ENCODE measurements at regions not wholly inside any gene's neighbourhood (a gene's known extent, or its start where the extent isn't known, plus 50 kb on each side); places are given as distances from the start of the nearest gene placed in this dataset.

DNA sequence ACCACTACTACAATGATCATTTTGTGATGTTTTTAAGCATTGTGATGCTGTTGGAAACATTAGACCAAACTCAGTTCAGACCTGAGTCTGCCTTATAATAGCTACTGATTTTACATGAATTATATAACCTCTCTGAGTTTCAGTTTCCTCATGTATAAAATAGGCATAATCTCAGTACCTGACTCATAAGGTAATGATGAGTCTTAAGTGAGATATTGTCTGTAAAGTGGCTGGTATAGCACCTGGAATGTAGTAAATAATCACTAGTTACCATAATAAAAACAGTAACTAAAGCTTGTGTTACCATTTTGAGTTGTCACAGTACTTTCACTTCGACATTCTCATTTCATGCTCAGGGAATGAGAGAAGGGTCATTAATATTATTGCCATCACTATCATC lies 381.5 kb upstream of the SALL1 start:
- no TSS peak for BruUV-seq (replicated peaks)
- H3K4me3 ChIP-seq (replicated peaks in 1 of 3; ENCODE audit: insufficient read depth in 1 of 3, low read depth in 2 of 3, low read length in 3 of 3): no peak overlapping the region
- H3K9ac ChIP-seq (ENCODE audit: insufficient read depth, low read depth, low read length): no peak overlapping the region
- ChIA-PET CTCF (ENCODE audit: low intra/inter-chr PET ratio, low total read pairs) (no interaction called here), POLR2A (no interaction called here)
- H3K27me3 ChIP-seq (ENCODE audit: control insufficient read depth in 1 of 2, insufficient read depth in 2 of 2, low read length in 2 of 2): no peaks in the 10 kb centered on the region
- H3K4me2 ChIP-seq (ENCODE audit: low read depth, low read length): no peak overlapping the region
- FAIRE-seq (no peak), ATAC-seq (no peak), DNase-seq (ENCODE audit: low spot score) (no peak)
- no peaks in the 10 kb centered on the region for H3K79me2 ChIP-seq (ENCODE audit: insufficient read depth, low read length)
- intact Hi-C loops (cut with micrococcal nuclease; ENCODE audit: unreplicated experiment) (no loop called here), in situ Hi-C loops (cut with HindIII; ENCODE audit: extremely low pct_ligation_motif_present, low pct_unique_long_range_greater_than_20kb) (no loop called here)
- H3K36me3 ChIP-seq (replicated peaks in 1 of 2; ENCODE audit: control insufficient read depth in 1 of 2, insufficient read depth in 2 of 2, low read length in 2 of 2): no peaks in the 10 kb centered on the region
- H3K9me3 ChIP-seq (ENCODE audit: low read length): no peaks in the 10 kb centered on the region
- H3K27ac ChIP-seq (ENCODE audit: extremely low read length, insufficient read depth, low read length): no peak overlapping the region
- no peaks in the 10 kb centered on the region for H3K4me1 ChIP-seq (ENCODE audit: insufficient read depth, low read length)
- 0% methylated on average over 1 of the region's 1 CpG for WGBS (ENCODE audit: low lambda C conversion rate)
- no peaks in the 10 kb centered on the region for H4K20me1 ChIP-seq (ENCODE audit: insufficient read depth, low read length)
- H2AFZ ChIP-seq (ENCODE audit: low read length): no peak overlapping the region
- TF ChIP-seq, protein P1, sequence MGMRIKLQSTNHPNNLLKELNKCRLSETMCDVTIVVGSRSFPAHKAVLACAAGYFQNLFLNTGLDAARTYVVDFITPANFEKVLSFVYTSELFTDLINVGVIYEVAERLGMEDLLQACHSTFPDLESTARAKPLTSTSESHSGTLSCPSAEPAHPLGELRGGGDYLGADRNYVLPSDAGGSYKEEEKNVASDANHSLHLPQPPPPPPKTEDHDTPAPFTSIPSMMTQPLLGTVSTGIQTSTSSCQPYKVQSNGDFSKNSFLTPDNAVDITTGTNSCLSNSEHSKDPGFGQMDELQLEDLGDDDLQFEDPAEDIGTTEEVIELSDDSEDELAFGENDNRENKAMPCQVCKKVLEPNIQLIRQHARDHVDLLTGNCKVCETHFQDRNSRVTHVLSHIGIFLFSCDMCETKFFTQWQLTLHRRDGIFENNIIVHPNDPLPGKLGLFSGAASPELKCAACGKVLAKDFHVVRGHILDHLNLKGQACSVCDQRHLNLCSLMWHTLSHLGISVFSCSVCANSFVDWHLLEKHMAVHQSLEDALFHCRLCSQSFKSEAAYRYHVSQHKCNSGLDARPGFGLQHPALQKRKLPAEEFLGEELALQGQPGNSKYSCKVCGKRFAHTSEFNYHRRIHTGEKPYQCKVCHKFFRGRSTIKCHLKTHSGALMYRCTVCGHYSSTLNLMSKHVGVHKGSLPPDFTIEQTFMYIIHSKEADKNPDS (CRISPR knock-in tag; IDR thresholded peaks at IDR 0.05): no peak
- TF ChIP-seq NFKBIZ (CRISPR knock-in tag; IDR thresholded peaks at IDR 0.05): no peak
- no peak for TF ChIP-seq SALL1 (CRISPR knock-in tag; IDR thresholded peaks at IDR 0.05)
- TF ChIP-seq, protein P2, sequence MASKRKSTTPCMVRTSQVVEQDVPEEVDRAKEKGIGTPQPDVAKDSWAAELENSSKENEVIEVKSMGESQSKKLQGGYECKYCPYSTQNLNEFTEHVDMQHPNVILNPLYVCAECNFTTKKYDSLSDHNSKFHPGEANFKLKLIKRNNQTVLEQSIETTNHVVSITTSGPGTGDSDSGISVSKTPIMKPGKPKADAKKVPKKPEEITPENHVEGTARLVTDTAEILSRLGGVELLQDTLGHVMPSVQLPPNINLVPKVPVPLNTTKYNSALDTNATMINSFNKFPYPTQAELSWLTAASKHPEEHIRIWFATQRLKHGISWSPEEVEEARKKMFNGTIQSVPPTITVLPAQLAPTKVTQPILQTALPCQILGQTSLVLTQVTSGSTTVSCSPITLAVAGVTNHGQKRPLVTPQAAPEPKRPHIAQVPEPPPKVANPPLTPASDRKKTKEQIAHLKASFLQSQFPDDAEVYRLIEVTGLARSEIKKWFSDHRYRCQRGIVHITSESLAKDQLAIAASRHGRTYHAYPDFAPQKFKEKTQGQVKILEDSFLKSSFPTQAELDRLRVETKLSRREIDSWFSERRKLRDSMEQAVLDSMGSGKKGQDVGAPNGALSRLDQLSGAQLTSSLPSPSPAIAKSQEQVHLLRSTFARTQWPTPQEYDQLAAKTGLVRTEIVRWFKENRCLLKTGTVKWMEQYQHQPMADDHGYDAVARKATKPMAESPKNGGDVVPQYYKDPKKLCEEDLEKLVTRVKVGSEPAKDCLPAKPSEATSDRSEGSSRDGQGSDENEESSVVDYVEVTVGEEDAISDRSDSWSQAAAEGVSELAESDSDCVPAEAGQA (IDR thresholded peaks at IDR 0.05; ENCODE audit: low read depth): no peak
- TF ChIP-seq, protein P2 (CRISPR knock-in tag; IDR thresholded peaks at IDR 0.05; ENCODE audit: borderline replicate concordance): no peak
- no peak for TF ChIP-seq ZNF674 (CRISPR knock-in tag; IDR thresholded peaks at IDR 0.05; ENCODE audit: low read depth)
- TF ChIP-seq, protein P3, sequence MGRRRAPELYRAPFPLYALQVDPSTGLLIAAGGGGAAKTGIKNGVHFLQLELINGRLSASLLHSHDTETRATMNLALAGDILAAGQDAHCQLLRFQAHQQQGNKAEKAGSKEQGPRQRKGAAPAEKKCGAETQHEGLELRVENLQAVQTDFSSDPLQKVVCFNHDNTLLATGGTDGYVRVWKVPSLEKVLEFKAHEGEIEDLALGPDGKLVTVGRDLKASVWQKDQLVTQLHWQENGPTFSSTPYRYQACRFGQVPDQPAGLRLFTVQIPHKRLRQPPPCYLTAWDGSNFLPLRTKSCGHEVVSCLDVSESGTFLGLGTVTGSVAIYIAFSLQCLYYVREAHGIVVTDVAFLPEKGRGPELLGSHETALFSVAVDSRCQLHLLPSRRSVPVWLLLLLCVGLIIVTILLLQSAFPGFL (CRISPR knock-in tag; IDR thresholded peaks at IDR 0.05): no peak
- TF ChIP-seq, protein P4, sequence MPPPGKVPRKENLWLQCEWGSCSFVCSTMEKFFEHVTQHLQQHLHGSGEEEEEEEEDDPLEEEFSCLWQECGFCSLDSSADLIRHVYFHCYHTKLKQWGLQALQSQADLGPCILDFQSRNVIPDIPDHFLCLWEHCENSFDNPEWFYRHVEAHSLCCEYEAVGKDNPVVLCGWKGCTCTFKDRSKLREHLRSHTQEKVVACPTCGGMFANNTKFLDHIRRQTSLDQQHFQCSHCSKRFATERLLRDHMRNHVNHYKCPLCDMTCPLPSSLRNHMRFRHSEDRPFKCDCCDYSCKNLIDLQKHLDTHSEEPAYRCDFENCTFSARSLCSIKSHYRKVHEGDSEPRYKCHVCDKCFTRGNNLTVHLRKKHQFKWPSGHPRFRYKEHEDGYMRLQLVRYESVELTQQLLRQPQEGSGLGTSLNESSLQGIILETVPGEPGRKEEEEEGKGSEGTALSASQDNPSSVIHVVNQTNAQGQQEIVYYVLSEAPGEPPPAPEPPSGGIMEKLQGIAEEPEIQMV (CRISPR knock-in tag; IDR thresholded peaks at IDR 0.05; ENCODE audit: low read depth): no peak
- TF ChIP-seq ZNF446 (CRISPR knock-in tag; IDR thresholded peaks at IDR 0.05): no peak
- TF ChIP-seq, protein P5, sequence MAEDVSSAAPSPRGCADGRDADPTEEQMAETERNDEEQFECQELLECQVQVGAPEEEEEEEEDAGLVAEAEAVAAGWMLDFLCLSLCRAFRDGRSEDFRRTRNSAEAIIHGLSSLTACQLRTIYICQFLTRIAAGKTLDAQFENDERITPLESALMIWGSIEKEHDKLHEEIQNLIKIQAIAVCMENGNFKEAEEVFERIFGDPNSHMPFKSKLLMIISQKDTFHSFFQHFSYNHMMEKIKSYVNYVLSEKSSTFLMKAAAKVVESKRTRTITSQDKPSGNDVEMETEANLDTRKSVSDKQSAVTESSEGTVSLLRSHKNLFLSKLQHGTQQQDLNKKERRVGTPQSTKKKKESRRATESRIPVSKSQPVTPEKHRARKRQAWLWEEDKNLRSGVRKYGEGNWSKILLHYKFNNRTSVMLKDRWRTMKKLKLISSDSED (CRISPR knock-in tag; IDR thresholded peaks at IDR 0.05): no peak
- TF ChIP-seq THYN1 (CRISPR knock-in tag; IDR thresholded peaks at IDR 0.05; ENCODE audit: borderline replicate concordance, low read depth): no peak
- TF ChIP-seq ZNF333 (CRISPR knock-in tag; IDR thresholded peaks at IDR 0.05; ENCODE audit: borderline replicate concordance): no peak
- no peak for TF ChIP-seq ZNF354B (CRISPR knock-in tag; IDR thresholded peaks at IDR 0.05)
- TF ChIP-seq REXO4 (CRISPR knock-in tag; IDR thresholded peaks at IDR 0.05; ENCODE audit: borderline replicate concordance): no peak
